SK-N-SH (cell line): ENCODE measurements at regions not wholly inside any gene's neighbourhood (a gene's known extent, or its start where the extent isn't known, plus 50 kb on each side); places are given as distances from the start of the nearest gene placed in this dataset.

Experiments
- CTCF ChIA-PET: fragments of 300-600, 350-600 bp; formaldehyde crosslinking; extraction: SDS; loops from one replicate; lab custom pipeline; 2021; lab: Yijun Ruan, JAX
- POLR2A ChIA-PET: fragments of 350-600 bp; sonication (Branson Sonifier 250); formaldehyde crosslinking; extraction: SDS; loops from one replicate; lab custom pipeline; 2020; ENCODE audit warnings: antibody characterized with exemption, inconsistent platforms; lab: Yijun Ruan, JAX
- DNase-seq: peaks from one replicate; pipeline ENCODE4 v3.0.0; 2012
- H2AFZ ChIP-seq: fragments of 200-600 bp; sonication (generic); 2 replicates; pipeline ENCODE4 v1.8.1; 2016; ENCODE audit warnings: antibody characterized with exemption, mild to moderate bottlenecking, low read depth
- H3F3A ChIP-seq: fragments of 200-600 bp; sonication (generic); replicated peaks from 2 replicates; pipeline ENCODE3; 2016; ENCODE audit warnings: antibody characterized with exemption, mild to moderate bottlenecking; ENCODE audit not compliant: insufficient read depth
- H3K27ac ChIP-seq, 2 experiments: fragments of 200-500 bp in 1 of 2; fragments of 200-600 bp in 1 of 2; sonication (Bioruptor generic) in 1 of 2; sonication (generic), shearing (Covaris generic) in 1 of 2; 2 replicates each; pipeline versions ENCODE4 v1.5.1 to v1.6.1; 2014 to 2016; ENCODE audit warnings: low read depth in 2 of 2, inconsistent platforms in 1 of 2, low read length in 1 of 2, mild to moderate bottlenecking in 1 of 2, mixed read lengths in 1 of 2
- H3K27me3 ChIP-seq: fragments of 200-600 bp; sonication (generic), shearing (Covaris generic); 2 replicates; pipeline ENCODE4 v1.6.1; 2016; ENCODE audit warnings: mixed run types; ENCODE audit not compliant: insufficient read depth
- H3K36me3 ChIP-seq, 2 experiments: fragments of 200-500 bp in 1 of 2; fragments of 200-600 bp in 1 of 2; sonication (Bioruptor generic) in 1 of 2; sonication (generic) in 1 of 2; replicated peaks in 1 of 2; 2 replicates each; pipeline versions ENCODE3 to v1.5.1; 2014 to 2016; ENCODE audit warnings: low read length in 1 of 2, mild to moderate bottlenecking in 1 of 2; ENCODE audit not compliant: insufficient read depth in 2 of 2, control insufficient read depth in 1 of 2
- H3K4me1 ChIP-seq, 2 experiments: fragments of 200-500 bp in 1 of 2; fragments of 200-600 bp in 1 of 2; sonication (Bioruptor generic) in 1 of 2; sonication (generic), shearing (Covaris generic) in 1 of 2; 2 replicates each; pipeline versions ENCODE4 v1.5.1 to v1.6.1; 2014 to 2016; ENCODE audit warnings: low read depth in 1 of 2, low read length in 1 of 2, mixed run types in 1 of 2; ENCODE audit not compliant: insufficient read depth in 2 of 2, control insufficient read depth in 1 of 2
- H3K4me2 ChIP-seq: fragments of 200-600 bp; sonication (generic), shearing (Covaris generic); 2 replicates; pipeline ENCODE4 v1.6.1; 2017; ENCODE audit warnings: mixed run types
- H3K4me3 ChIP-seq, 2 experiments: fragments of 200-500 bp in 1 of 2; fragments of 200-600 bp in 1 of 2; sonication (Bioruptor generic) in 1 of 2; sonication (generic), shearing (Covaris generic) in 1 of 2; 2 replicates each; pipeline versions ENCODE4 v1.5.1 to v1.8.1; 2014 to 2016; ENCODE audit warnings: low read depth in 2 of 2, inconsistent platforms in 1 of 2, low read length in 1 of 2, mild to moderate bottlenecking in 1 of 2, mixed read lengths in 1 of 2, moderate library complexity in 1 of 2
- H3K79me2 ChIP-seq: fragments of 200-600 bp; sonication (generic); 2 replicates; pipeline ENCODE4 v1.8.1; 2017; ENCODE audit warnings: mild to moderate bottlenecking; ENCODE audit not compliant: insufficient read depth
- H3K9ac ChIP-seq: fragments of 200-600 bp; sonication (generic); 2 replicates; pipeline ENCODE4 v1.6.1; 2017; ENCODE audit warnings: mixed run types
- H3K9me2 ChIP-seq: fragments of 200-600 bp; sonication (generic); 2 replicates; pipeline ENCODE4 v1.6.1; 2017; ENCODE audit warnings: mixed run types
- H3K9me3 ChIP-seq: fragments of 200-600 bp; sonication (generic); 2 replicates; pipeline ENCODE4 v1.6.1; 2017; ENCODE audit warnings: mixed run types, mild to moderate bottlenecking, moderate library complexity
- H4K20me1 ChIP-seq: fragments of 200-600 bp; sonication (generic); 2 replicates; pipeline ENCODE4 v1.6.1; 2017; ENCODE audit warnings: mild to moderate bottlenecking, mixed run types; ENCODE audit not compliant: insufficient read depth
- CHD2 ChIP-seq: fragments of 150-350 bp; IDR thresholded peaks from 2 replicates; pipeline ENCODE4 v1.6.1; 2018; ENCODE audit warnings: low read length; ENCODE audit not compliant: partially characterized antibody
- ELF1 ChIP-seq: IDR thresholded peaks from 2 replicates; pipeline ENCODE4 v1.4.0; 2012
- EZH2phosphoT487 ChIP-seq: fragments of 200-600 bp; sonication (generic); IDR thresholded peaks from 2 replicates; pipeline ENCODE4 v1.6.1; 2017; ENCODE audit warnings: low read depth, mixed run types, mild to moderate bottlenecking, antibody characterized with exemption, moderate library complexity, borderline replicate concordance
- FOXJ3 ChIP-seq: sonication (generic); formaldehyde crosslinking; IDR thresholded peaks from 2 replicates; pipeline ENCODE4 v1.5.1; 2020; ENCODE audit warnings: mild to moderate bottlenecking, missing genetic modification reagents
- GABPA ChIP-seq: IDR thresholded peaks from 2 replicates; pipeline ENCODE4 v1.4.0; 2012; ENCODE audit warnings: low read depth, mild to moderate bottlenecking
- GATA2 ChIP-seq: sonication (generic); formaldehyde crosslinking; IDR thresholded peaks from 2 replicates; pipeline ENCODE4 v1.5.0; 2020; ENCODE audit warnings: mild to moderate bottlenecking, missing genetic modification reagents
- JUND ChIP-seq: IDR thresholded peaks from 2 replicates; pipeline ENCODE4 v1.4.0; 2012
- MXI1 ChIP-seq: IDR thresholded peaks from 2 replicates; pipeline ENCODE4 v1.6.1; 2012; ENCODE audit warnings: mild to moderate bottlenecking, low read depth, low read length, improper control_type of control experiment
- NFIC ChIP-seq: IDR thresholded peaks from 2 replicates; pipeline ENCODE4 v1.4.0; 2012; ENCODE audit warnings: borderline replicate concordance
- PBX3 ChIP-seq: IDR thresholded peaks from 2 replicates; pipeline ENCODE4; 2012
- POLR2AphosphoS5 ChIP-seq: IDR thresholded peaks from 2 replicates; pipeline ENCODE4 v1.6.1; 2012; ENCODE audit warnings: low read depth, low read length
- RAD21 ChIP-seq: IDR thresholded peaks from 2 replicates; pipeline ENCODE4 v1.6.1; 2012; ENCODE audit warnings: mild to moderate bottlenecking, low read length
- RCOR1 ChIP-seq: fragments of 150-350 bp; IDR thresholded peaks from 2 replicates; pipeline ENCODE4 v1.6.1; 2017; ENCODE audit warnings: antibody characterized with exemption, low read length
- RXRA ChIP-seq: IDR thresholded peaks from 2 replicates; pipeline ENCODE4 v1.4.0; 2012; ENCODE audit warnings: low read depth, mild to moderate bottlenecking, borderline replicate concordance
- SIN3A ChIP-seq: IDR thresholded peaks from 2 replicates; pipeline ENCODE4 v1.6.1; 2012; ENCODE audit warnings: low read depth, mild to moderate bottlenecking, low read length, moderate library complexity, borderline replicate concordance
- TAF1 ChIP-seq: IDR thresholded peaks from 2 replicates; pipeline ENCODE4 v1.6.1; 2012; ENCODE audit warnings: low read depth, mild to moderate bottlenecking, low read length, moderate library complexity, borderline replicate concordance
- TCF12 ChIP-seq: IDR thresholded peaks from 2 replicates; pipeline ENCODE4 v1.4.0; 2012
- USF2 ChIP-seq: fragments of 150-350 bp; IDR thresholded peaks from 2 replicates; pipeline ENCODE4 v1.6.1; 2017; ENCODE audit warnings: antibody characterized with exemption, low read length, low read depth, borderline replicate concordance
- YY1 ChIP-seq: IDR thresholded peaks from 2 replicates; pipeline ENCODE4 v1.4.0; 2012; ENCODE audit warnings: low read depth, mild to moderate bottlenecking
- WGBS: methylation state at CpG from one replicate; pipeline ENCODE4 v1.1.6; 2017; ENCODE audit warnings: low lambda C conversion rate; 5-methylcytosine and 5-hydroxymethylcytosine counted together
- TF ChIP-seq, protein P1 (sequence below): fragments of 200-600 bp; sonication (generic); IDR thresholded peaks from 2 replicates; pipeline ENCODE4 v1.6.1; 2017; ENCODE audit warnings: antibody characterized with exemption, mild to moderate bottlenecking, moderate library complexity
- TF ChIP-seq, protein P2 (sequence below): IDR thresholded peaks from 2 replicates; pipeline ENCODE4 v1.4.0; 2012; ENCODE audit warnings: low read depth
- TF ChIP-seq, protein P3 (sequence below): IDR thresholded peaks from 2 replicates; pipeline ENCODE4 v1.6.1; 2012; ENCODE audit warnings: mild to moderate bottlenecking, low read depth, low read length, moderate library complexity

DNA sequence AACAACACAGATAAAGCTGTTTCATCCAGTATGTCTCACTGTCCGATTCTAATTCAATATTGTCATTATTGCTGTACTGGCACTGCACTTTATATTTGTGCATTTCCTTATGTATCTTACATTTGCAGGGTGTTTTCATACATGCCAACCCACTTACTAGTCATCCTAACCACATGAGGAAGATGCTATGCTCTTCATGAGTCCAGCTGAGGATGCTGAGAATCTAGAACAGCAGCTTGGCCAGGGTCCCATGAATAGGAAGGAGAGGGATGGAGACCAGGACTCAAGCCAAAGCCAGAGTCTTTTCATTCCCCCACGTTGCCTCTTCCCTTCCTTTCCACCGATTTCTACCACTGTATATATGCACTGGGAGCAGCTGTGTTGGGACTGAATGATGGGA, 292.8 kb upstream of the KLF4 start:
- no peaks in the 10 kb centered on the region for H4K20me1 ChIP-seq
- CTCF ChIA-PET = no interaction called here
- H3K4me3 ChIP-seq = no peak overlapping the region
- H3K4me2 ChIP-seq = no peak overlapping the region
- H3K27ac ChIP-seq = no peak overlapping the region
- DNase-seq = no peak
- no peak overlapping the region for H2AFZ ChIP-seq
- no peaks in the 10 kb centered on the region for H3F3A ChIP-seq
- H3K27me3 ChIP-seq = no peaks in the 10 kb centered on the region; the same call in 1 of the 2 replicates
- POLR2A ChIA-PET = no interaction called here
- H3K36me3 ChIP-seq = no peaks in the 10 kb centered on the region
- 13% methylated on average over 3 of the region's 3 CpGs for WGBS
- no peaks in the 10 kb centered on the region; a peak in 1 of 4 replicates for H3K4me1 ChIP-seq
- no peaks in the 10 kb centered on the region for H3K9me2 ChIP-seq
- H3K9ac ChIP-seq = no peak overlapping the region
- TF ChIP-seq SIN3A = no peak
- no peak for TF ChIP-seq GABPA
- no peak for TF ChIP-seq GATA2 (CRISPR knock-in tag)
- TF ChIP-seq RAD21 = no peak
- TF ChIP-seq, protein P1, sequence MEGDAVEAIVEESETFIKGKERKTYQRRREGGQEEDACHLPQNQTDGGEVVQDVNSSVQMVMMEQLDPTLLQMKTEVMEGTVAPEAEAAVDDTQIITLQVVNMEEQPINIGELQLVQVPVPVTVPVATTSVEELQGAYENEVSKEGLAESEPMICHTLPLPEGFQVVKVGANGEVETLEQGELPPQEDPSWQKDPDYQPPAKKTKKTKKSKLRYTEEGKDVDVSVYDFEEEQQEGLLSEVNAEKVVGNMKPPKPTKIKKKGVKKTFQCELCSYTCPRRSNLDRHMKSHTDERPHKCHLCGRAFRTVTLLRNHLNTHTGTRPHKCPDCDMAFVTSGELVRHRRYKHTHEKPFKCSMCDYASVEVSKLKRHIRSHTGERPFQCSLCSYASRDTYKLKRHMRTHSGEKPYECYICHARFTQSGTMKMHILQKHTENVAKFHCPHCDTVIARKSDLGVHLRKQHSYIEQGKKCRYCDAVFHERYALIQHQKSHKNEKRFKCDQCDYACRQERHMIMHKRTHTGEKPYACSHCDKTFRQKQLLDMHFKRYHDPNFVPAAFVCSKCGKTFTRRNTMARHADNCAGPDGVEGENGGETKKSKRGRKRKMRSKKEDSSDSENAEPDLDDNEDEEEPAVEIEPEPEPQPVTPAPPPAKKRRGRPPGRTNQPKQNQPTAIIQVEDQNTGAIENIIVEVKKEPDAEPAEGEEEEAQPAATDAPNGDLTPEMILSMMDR = no peak
- no peak for TF ChIP-seq POLR2AphosphoS5
- TF ChIP-seq TCF12 = no peak
- no peak for TF ChIP-seq USF2
- TF ChIP-seq ELF1 = no peak
- TF ChIP-seq PBX3 = no peak
- no peak for TF ChIP-seq NFIC
- TF ChIP-seq RXRA = no peak
- TF ChIP-seq, protein P2, sequence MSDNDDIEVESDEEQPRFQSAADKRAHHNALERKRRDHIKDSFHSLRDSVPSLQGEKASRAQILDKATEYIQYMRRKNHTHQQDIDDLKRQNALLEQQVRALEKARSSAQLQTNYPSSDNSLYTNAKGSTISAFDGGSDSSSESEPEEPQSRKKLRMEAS = no peak
- no peaks in the 10 kb centered on the region for H3K9me3 ChIP-seq
- no peaks in the 10 kb centered on the region for H3K79me2 ChIP-seq

DNA sequence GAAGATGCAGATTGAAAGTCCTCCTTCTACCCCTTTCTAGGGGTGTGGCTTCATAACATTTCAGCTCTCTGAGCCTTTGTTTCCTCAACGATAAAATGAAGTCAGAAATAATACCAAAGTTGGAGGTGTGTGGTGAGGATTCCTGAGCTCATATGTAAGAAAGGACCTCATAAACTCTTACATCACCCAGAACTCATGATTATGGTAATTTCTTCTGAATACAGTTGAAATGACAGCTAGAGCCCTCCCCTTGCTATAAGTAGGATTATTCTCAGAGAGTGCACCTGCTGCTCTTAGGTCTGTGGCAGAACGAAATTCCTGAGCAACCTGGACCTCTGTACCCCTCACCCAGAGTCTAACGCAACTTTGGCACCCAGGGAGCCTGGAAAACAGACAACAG, 291.4 kb upstream of the KLF4 start:
- no peaks in the 10 kb centered on the region; the same call in 1 of the 2 replicates for H3K27me3 ChIP-seq
- H3F3A ChIP-seq = no peaks in the 10 kb centered on the region
- no peaks in the 10 kb centered on the region for H3K79me2 ChIP-seq
- no peaks in the 10 kb centered on the region for H4K20me1 ChIP-seq
- no peaks in the 10 kb centered on the region for H3K36me3 ChIP-seq
- H3K9me2 ChIP-seq = no peaks in the 10 kb centered on the region
- no peak for DNase-seq
- H2AFZ ChIP-seq = no peak overlapping the region
- 23% methylated on average over 3 of the region's 3 CpGs for WGBS
- ChIA-PET CTCF (interaction anchor here (1.3 kb wide), 1 partner anchor 10 kb away, joined by 3 read pairs; no protein-coding TSS in a partner anchor), POLR2A (no interaction called here)
- no peaks in the 10 kb centered on the region; a peak in 1 of 4 replicates for H3K4me1 ChIP-seq
- no peak overlapping the region for H3K4me3 ChIP-seq
- H3K27ac ChIP-seq = no peak overlapping the region
- H3K9ac ChIP-seq = no peak overlapping the region
- no peak overlapping the region for H3K4me2 ChIP-seq
- no peaks in the 10 kb centered on the region for H3K9me3 ChIP-seq
- TF ChIP-seq USF2 = no peak
- TF ChIP-seq EZH2phosphoT487 = no peak
- no peak for TF ChIP-seq CHD2
- TF ChIP-seq JUND = no peak
- no peak for TF ChIP-seq MXI1
- TF ChIP-seq, protein P3, sequence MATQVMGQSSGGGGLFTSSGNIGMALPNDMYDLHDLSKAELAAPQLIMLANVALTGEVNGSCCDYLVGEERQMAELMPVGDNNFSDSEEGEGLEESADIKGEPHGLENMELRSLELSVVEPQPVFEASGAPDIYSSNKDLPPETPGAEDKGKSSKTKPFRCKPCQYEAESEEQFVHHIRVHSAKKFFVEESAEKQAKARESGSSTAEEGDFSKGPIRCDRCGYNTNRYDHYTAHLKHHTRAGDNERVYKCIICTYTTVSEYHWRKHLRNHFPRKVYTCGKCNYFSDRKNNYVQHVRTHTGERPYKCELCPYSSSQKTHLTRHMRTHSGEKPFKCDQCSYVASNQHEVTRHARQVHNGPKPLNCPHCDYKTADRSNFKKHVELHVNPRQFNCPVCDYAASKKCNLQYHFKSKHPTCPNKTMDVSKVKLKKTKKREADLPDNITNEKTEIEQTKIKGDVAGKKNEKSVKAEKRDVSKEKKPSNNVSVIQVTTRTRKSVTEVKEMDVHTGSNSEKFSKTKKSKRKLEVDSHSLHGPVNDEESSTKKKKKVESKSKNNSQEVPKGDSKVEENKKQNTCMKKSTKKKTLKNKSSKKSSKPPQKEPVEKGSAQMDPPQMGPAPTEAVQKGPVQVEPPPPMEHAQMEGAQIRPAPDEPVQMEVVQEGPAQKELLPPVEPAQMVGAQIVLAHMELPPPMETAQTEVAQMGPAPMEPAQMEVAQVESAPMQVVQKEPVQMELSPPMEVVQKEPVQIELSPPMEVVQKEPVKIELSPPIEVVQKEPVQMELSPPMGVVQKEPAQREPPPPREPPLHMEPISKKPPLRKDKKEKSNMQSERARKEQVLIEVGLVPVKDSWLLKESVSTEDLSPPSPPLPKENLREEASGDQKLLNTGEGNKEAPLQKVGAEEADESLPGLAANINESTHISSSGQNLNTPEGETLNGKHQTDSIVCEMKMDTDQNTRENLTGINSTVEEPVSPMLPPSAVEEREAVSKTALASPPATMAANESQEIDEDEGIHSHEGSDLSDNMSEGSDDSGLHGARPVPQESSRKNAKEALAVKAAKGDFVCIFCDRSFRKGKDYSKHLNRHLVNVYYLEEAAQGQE = no peak
- no peak for TF ChIP-seq GABPA
- no peak for TF ChIP-seq GATA2 (CRISPR knock-in tag)
- no peak for TF ChIP-seq TAF1
- TF ChIP-seq FOXJ3 (CRISPR knock-in tag) = no peak
- TF ChIP-seq RCOR1 = no peak
- no peak for TF ChIP-seq YY1
